Fibroblast of gingiva (primary cell): ENCODE measurements at regions not wholly inside any gene's neighbourhood (a gene's known extent, or its start where the extent isn't known, plus 50 kb on each side); places are given as distances from the start of the nearest gene placed in this dataset.
A peak's percentile ranks its signal among the peaks of the same experiment; 100 is the strongest.

Experiments used
- DNase-seq: peaks from one replicate; pipeline ENCODE4 v3.0.0-alpha.2; 2011; ENCODE audit warnings: low read depth

- peak; percentile 83 for DNase-seq
These were observed 137.3 kb upstream of the AGR3 start for GRCh38 chr7:17019106-17019505.

GRCh38 chr7:17020250-17020649 is 138.5 kb upstream of the AGR3 start:
- DNase-seq, result no peak

- peak; percentile 74 for DNase-seq
These were observed 139.4 kb upstream of the AGR3 start for GRCh38 chr7:17021205-17021604.

GRCh38 chr7:17022920-17023319 is 141.1 kb upstream of the AGR3 start:
- DNase-seq, result no peak

GRCh38 chr7:17026269-17026668 is 144.5 kb upstream of the AGR3 start:
- no peak for DNase-seq

- peak; percentile 81 for DNase-seq
These were observed 145.5 kb upstream of the AGR3 start for GRCh38 chr7:17027143-17027788.

GRCh38 chr7:17027789-17028152 is 146.0 kb upstream of the AGR3 start:
- no peak for DNase-seq

GRCh38 chr7:17029150-17029549 is 147.4 kb upstream of the AGR3 start:
- DNase-seq, result no peak

GRCh38 chr7:17030559-17030958 is 148.8 kb upstream of the AGR3 start:
- DNase-seq, result no peak

- DNase-seq, result no peak
These were observed 150.2 kb upstream of the AGR3 start for GRCh38 chr7:17031906-17032551.

- DNase-seq, result no peak
These were observed 151.5 kb upstream of the AGR3 start for GRCh38 chr7:17033245-17033644.

- DNase-seq, result no peak
These were observed 154.8 kb upstream of the AGR3 start for GRCh38 chr7:17036584-17036983.

GRCh38 chr7:17037356-17037755 is 155.6 kb upstream of the AGR3 start:
- no peak for DNase-seq

- no peak for DNase-seq
These were observed 156.5 kb upstream of the AGR3 start for GRCh38 chr7:17038160-17038782.

- no peak for DNase-seq
These were observed 157.0 kb upstream of the AGR3 start for GRCh38 chr7:17038783-17039170.

GRCh38 chr7:17039372-17039771 is 157.6 kb upstream of the AGR3 start:
- no peak for DNase-seq

GRCh38 chr7:17040716-17041115 is 158.9 kb upstream of the AGR3 start:
- no peak for DNase-seq

- DNase-seq, result peak; percentile 96
These were observed 159.5 kb upstream of the AGR3 start for GRCh38 chr7:17041324-17041723.

GRCh38 chr7:17042211-17042610 is 160.4 kb upstream of the AGR3 start:
- no peak for DNase-seq

GRCh38 chr7:17043012-17043877 is 161.5 kb upstream of the AGR3 start:
- peak; percentile 86 for DNase-seq

- no peak for DNase-seq
These were observed 162.6 kb upstream of the AGR3 start for GRCh38 chr7:17044396-17044795.

GRCh38 chr7:17044861-17045260 is 163.1 kb upstream of the AGR3 start:
- DNase-seq, result no peak

GRCh38 chr7:17046259-17046658 is 164.5 kb upstream of the AGR3 start:
- no peak for DNase-seq
